ENCODE measurements at regions not wholly inside any gene's neighbourhood (a gene's known extent, or its start where the extent isn't known, plus 50 kb on each side); places are given as distances from the start of the nearest gene placed in this dataset.

GRCh38 chr9:104350541-104350940 is 153.5 kb upstream of the OR13F1 start:
- TF ChIP-seq CTCF (IDR thresholded peaks at IDR 0.05) (no peak), POLR2A (IDR thresholded peaks at IDR 0.05; ENCODE audit: low read depth) (no peak), EP300 (IDR thresholded peaks at IDR 0.05) (no peak), POLR2AphosphoS5 (IDR thresholded peaks at IDR 0.05) (no peak)
